H1 (cell line): ENCODE measurements at regions not wholly inside any gene's neighbourhood (a gene's known extent, or its start where the extent isn't known, plus 50 kb on each side); places are given as distances from the start of the nearest gene placed in this dataset.

Experiments used
- NANOG ChIP-seq: IDR thresholded peaks from 2 replicates; pipeline ENCODE4 v1.6.1; 2011; ENCODE audit warnings: low read length, low read depth, mild to moderate bottlenecking, inconsistent platforms; ENCODE audit not compliant: insufficient read depth, poor library complexity, severe bottlenecking

DNA sequence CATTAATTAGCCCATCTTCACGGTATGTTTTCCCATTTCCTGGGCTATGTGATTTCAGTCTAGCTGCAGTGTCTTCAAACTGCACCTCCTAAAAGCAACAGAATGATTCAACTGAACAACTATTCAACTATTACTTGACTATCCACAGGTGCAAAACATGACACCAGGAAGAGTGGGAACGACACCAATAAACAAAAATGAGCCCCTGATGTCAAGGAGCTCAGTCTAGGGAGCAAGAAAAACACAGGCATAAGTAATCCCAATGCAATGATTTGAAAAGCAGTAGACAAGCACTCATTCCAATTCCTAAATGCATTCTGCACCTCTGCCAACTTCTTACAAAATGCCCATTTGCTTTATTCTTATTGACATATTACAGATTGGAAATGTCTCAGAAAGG, 285.6 kb downstream of the ETS1 start (continued):
- no peak for TF ChIP-seq NANOG
- TF ChIP-seq, all 59 proteins: peak for 0
